ENCODE measurements at regions not wholly inside any gene's neighbourhood (a gene's known extent, or its start where the extent isn't known, plus 50 kb on each side); places are given as distances from the start of the nearest gene placed in this dataset.

- no peak overlapping the region for H3K4me3 ChIP-seq
- 79% methylated on average over 1 of the region's 1 CpG for WGBS
- no peaks in the 10 kb centered on the region for H3K27me3 ChIP-seq
- DNase-seq (ENCODE audit: low spot score in 2 of 2): no peak
- no peak overlapping the region for H3K27ac ChIP-seq
- H3K36me3 ChIP-seq: no peaks in the 10 kb centered on the region
- no peaks in the 10 kb centered on the region for H3K4me1 ChIP-seq
- TF ChIP-seq POLR2AphosphoS5 (IDR thresholded peaks at IDR 0.05) (no peak), POLR2A (IDR thresholded peaks at IDR 0.05) (no peak), EP300 (IDR thresholded peaks at IDR 0.05) (no peak)
- TF ChIP-seq, protein P1, sequence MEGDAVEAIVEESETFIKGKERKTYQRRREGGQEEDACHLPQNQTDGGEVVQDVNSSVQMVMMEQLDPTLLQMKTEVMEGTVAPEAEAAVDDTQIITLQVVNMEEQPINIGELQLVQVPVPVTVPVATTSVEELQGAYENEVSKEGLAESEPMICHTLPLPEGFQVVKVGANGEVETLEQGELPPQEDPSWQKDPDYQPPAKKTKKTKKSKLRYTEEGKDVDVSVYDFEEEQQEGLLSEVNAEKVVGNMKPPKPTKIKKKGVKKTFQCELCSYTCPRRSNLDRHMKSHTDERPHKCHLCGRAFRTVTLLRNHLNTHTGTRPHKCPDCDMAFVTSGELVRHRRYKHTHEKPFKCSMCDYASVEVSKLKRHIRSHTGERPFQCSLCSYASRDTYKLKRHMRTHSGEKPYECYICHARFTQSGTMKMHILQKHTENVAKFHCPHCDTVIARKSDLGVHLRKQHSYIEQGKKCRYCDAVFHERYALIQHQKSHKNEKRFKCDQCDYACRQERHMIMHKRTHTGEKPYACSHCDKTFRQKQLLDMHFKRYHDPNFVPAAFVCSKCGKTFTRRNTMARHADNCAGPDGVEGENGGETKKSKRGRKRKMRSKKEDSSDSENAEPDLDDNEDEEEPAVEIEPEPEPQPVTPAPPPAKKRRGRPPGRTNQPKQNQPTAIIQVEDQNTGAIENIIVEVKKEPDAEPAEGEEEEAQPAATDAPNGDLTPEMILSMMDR (IDR thresholded peaks at IDR 0.05): no peak
- H3K9me3 ChIP-seq: no peaks in the 10 kb centered on the region
These were observed 227.5 kb downstream of the KCNS3 start for GRCh38 chr2:18105929-18106328.

DNA sequence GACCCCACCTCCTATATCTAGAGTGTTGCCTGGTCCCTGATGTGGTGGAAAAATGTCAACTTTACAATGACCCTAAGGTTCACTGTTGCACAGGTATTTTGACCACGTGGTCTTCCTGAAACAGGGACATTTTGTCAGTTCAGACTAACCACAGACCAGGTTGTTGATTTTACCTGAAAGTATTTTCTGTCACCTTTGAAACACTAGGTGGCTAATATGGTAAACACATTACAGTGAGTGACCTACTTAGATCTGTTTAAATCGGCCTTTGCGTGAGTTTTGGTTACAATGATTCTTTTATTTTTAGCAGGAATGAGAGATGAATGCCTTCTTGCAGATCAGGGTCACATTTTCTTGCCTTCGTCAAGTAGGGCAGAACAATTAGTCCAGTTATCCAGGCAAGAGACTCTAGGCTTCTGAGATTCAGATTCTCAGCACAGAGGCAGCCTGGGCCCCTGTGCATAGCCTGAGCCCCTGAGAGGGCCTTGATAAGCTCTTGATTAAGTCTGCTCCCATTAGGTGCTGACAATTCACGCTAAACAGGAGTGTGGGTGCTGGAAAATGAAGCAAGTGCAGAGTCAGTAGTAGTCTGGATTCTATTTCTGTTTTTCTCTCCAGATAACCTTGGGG lies 226.2 kb downstream of the KCNS3 start:
- DNase-seq (ENCODE audit: low spot score in 2 of 2): no peak
- Histone ChIP-seq H3K36me3 (no peaks in the 10 kb centered on the region), H3K4me3 (no peak overlapping the region), H3K27ac (no peak overlapping the region), H3K4me1 (no peaks in the 10 kb centered on the region), H3K9me3 (no peaks in the 10 kb centered on the region), H3K27me3 (no peaks in the 10 kb centered on the region)
- TF ChIP-seq, protein P1 (IDR thresholded peaks at IDR 0.05): no peak
- TF ChIP-seq POLR2AphosphoS5 (IDR thresholded peaks at IDR 0.05) (no peak), EP300 (IDR thresholded peaks at IDR 0.05) (no peak), POLR2A (IDR thresholded peaks at IDR 0.05) (no peak)
- WGBS: 82% methylated on average over 5 of the region's 5 CpGs

DNA sequence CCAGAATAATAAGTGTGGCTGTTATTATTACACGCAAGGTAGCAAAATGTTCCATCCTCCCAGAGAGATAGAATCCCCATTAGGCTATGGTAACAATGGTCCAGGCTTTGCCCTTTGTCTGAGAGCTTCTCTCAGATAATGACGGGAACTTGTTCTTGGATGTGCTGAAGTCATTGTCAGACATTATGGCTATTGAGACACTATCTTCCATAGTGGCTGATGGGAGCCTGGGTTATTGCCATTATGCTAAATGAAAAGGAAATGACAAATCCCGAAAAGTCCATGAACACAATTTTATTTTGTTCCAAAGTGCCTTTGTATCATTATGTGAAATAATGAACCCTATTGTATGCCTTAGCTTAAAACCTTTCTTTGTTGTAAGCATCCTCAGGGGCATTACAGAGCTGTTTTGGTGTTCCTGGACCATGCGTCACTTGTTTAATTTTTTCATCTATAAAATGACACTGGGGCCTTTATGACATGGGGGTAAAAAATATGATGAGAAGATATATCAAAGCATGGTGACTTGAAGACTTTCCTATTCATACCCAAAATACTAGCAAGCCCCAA lies 218.5 kb downstream of the KCNS3 start:
- no peaks in the 10 kb centered on the region for H3K27me3 ChIP-seq
- H3K4me3 ChIP-seq: no peak overlapping the region
- no peaks in the 10 kb centered on the region for H3K36me3 ChIP-seq
- WGBS: 80% methylated on average over 4 of the region's 4 CpGs
- no peak overlapping the region for H3K27ac ChIP-seq
- no peaks in the 10 kb centered on the region for H3K4me1 ChIP-seq
- TF ChIP-seq EP300 (IDR thresholded peaks at IDR 0.05): no peak
- no peaks in the 10 kb centered on the region for H3K9me3 ChIP-seq
- DNase-seq (ENCODE audit: low spot score in 2 of 2): no peak

- WGBS: 46% methylated on average over 2 of the region's 2 CpGs
- Histone ChIP-seq H3K4me3 (no peak overlapping the region), H3K9me3 (no peaks in the 10 kb centered on the region), H3K4me1 (no peaks in the 10 kb centered on the region), H3K27me3 (no peaks in the 10 kb centered on the region), H3K36me3 (no peaks in the 10 kb centered on the region), H3K27ac (no peak overlapping the region)
- no peak for DNase-seq (ENCODE audit: low spot score in 2 of 2)
- TF ChIP-seq, protein P1 (IDR thresholded peaks at IDR 0.05): no peak
- TF ChIP-seq EP300 (IDR thresholded peaks at IDR 0.05): no peak
- TF ChIP-seq POLR2A (IDR thresholded peaks at IDR 0.05): no peak
- no peak for TF ChIP-seq POLR2AphosphoS5 (IDR thresholded peaks at IDR 0.05)
These were observed 215.8 kb downstream of the KCNS3 start for GRCh38 chr2:18094277-18094676.

- Histone ChIP-seq H3K27ac (no peak overlapping the region), H3K27me3 (no peaks in the 10 kb centered on the region), H3K4me1 (no peaks in the 10 kb centered on the region), H3K36me3 (no peaks in the 10 kb centered on the region), H3K4me3 (no peak overlapping the region), H3K9me3 (no peaks in the 10 kb centered on the region)
- no peak for TF ChIP-seq EP300 (IDR thresholded peaks at IDR 0.05)
- no peak for TF ChIP-seq POLR2AphosphoS5 (IDR thresholded peaks at IDR 0.05)
- TF ChIP-seq POLR2A (IDR thresholded peaks at IDR 0.05): no peak
- TF ChIP-seq, protein P1 (IDR thresholded peaks at IDR 0.05): no peak
- no peak for DNase-seq (ENCODE audit: low spot score in 2 of 2)
- 87% methylated on average over 3 of the region's 3 CpGs for WGBS
These were observed 214.7 kb downstream of the KCNS3 start for GRCh38 chr2:18093196-18093595.

All from suprapubic skin (tissue), 4 donors.